ENCODE measurements at regions not wholly inside any gene's neighbourhood (a gene's known extent, or its start where the extent isn't known, plus 50 kb on each side); places are given as distances from the start of the nearest gene placed in this dataset.
A peak's percentile ranks its signal among the peaks of the same experiment; 100 is the strongest.
"Not testable (repeated sequence)": the region's sequence is repeated elsewhere in the genome, so short reads cannot be mapped to it uniquely, and the experiment has no call there.

GRCh38 chr9:78437806-78438205 is 140.9 kb downstream of the PSAT1 start:
- no peak for DNase-seq (ENCODE audit: low read depth in 1 of 2, low spot score in 1 of 2)

DNA sequence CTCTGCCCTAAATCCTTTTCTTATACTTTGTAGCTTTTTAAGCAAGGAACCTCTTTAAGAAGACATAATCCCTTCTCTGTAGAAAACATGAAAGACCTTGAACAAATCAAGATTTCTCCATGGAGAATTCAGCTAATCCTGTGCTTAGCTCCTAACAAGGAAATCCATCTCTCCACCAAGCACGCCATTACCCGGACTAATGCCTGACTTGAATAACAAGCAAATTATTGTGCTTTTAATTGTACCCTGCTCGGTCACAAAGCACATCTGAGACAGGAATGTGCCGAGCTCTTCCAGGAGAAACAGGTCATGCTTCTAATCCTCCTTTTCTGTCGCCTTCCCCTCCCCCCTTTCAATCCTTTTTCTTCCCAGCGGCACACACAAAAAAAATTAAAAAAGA is 141.3 kb downstream of the PSAT1 start:
- no peak for DNase-seq (ENCODE audit: low read depth in 1 of 2, low spot score in 1 of 2)

- DNase-seq (ENCODE audit: low read depth in 1 of 2, low spot score in 1 of 2) = no peak
Observed at GRCh38 chr9:78438780-78439179, 141.9 kb downstream of the PSAT1 start.

- DNase-seq (ENCODE audit: low read depth in 1 of 2, low spot score in 1 of 2) = peak; percentile 20 to 25
Observed at GRCh38 chr9:78439190-78439865, 142.4 kb downstream of the PSAT1 start.

GRCh38 chr9:78439866-78440830 is 143.2 kb downstream of the PSAT1 start:
- DNase-seq (ENCODE audit: low read depth in 1 of 2, low spot score in 1 of 2) = no peak

DNA sequence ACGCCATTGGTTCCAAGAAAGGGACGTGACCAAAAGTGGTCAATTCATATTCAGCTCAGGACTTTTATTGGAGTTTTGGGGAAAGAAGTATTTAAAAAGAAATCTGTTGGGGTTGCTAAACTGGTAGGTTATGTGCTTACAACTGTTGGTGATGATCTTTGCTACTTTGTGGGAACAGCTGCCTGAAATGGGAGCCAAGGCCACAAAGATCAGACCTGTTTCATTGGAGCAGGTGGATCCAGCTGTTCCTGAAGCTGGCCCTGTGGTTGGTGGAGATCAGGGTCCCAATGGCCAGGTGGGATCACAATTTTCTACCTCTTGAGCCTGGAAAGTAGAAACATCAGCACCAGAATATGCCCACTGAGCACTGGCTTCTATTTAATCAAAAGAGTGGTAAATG is 144.5 kb downstream of the PSAT1 start:
- no peak for DNase-seq (ENCODE audit: low read depth in 1 of 2, low spot score in 1 of 2)

GRCh38 chr9:78441822-78442431 is 145.0 kb downstream of the PSAT1 start:
- no peak for DNase-seq (ENCODE audit: low read depth in 1 of 2, low spot score in 1 of 2)

- DNase-seq (ENCODE audit: low read depth in 1 of 2, low spot score in 1 of 2) = not testable (repeated sequence)
Observed at GRCh38 chr9:78442577-78442976, 145.7 kb downstream of the PSAT1 start.

- DNase-seq (ENCODE audit: low read depth in 1 of 2, low spot score in 1 of 2) = no peak
Observed at GRCh38 chr9:78443946-78444345, 147.0 kb downstream of the PSAT1 start.

- DNase-seq (ENCODE audit: low read depth in 1 of 2, low spot score in 1 of 2) = no peak
Observed at GRCh38 chr9:78448960-78449673, 152.2 kb downstream of the PSAT1 start.

DNA sequence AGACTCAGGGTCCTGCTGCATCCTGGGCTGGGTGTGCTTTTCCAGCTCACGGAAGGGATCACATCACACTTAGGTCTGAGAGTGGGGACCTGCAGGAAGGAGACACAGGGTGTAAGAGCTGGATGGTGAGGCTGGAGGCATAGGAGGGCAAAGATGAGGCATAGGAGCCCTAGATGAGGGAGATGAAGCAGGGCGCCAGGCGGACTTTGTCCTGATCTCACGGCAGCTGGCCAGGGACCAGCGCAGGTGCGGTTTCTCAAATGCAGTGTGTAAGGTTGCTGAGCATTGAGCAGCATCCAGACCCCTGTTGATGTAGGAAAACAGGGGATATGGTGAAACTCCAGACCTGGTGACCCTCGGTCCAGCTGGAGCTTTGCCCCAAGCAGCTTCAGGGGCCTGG is 156.5 kb downstream of the PSAT1 start:
- no peak for DNase-seq (ENCODE audit: low read depth in 1 of 2, low spot score in 1 of 2)

GRCh38 chr9:78462611-78463010 is 165.7 kb downstream of the PSAT1 start:
- DNase-seq (ENCODE audit: low read depth in 1 of 2, low spot score in 1 of 2) = no peak

- no peak for DNase-seq (ENCODE audit: low read depth in 1 of 2, low spot score in 1 of 2)
Observed at GRCh38 chr9:78463750-78464149, 166.8 kb downstream of the PSAT1 start.

- DNase-seq (ENCODE audit: low read depth in 1 of 2, low spot score in 1 of 2) = no peak
Observed at GRCh38 chr9:78468231-78468630, 171.3 kb downstream of the PSAT1 start.

GRCh38 chr9:78468974-78469576 is 172.2 kb downstream of the PSAT1 start:
- no peak for DNase-seq (ENCODE audit: low read depth in 1 of 2, low spot score in 1 of 2)

- no peak for DNase-seq (ENCODE audit: low read depth in 1 of 2, low spot score in 1 of 2)
Observed at GRCh38 chr9:78470216-78470615, 173.3 kb downstream of the PSAT1 start.

DNA sequence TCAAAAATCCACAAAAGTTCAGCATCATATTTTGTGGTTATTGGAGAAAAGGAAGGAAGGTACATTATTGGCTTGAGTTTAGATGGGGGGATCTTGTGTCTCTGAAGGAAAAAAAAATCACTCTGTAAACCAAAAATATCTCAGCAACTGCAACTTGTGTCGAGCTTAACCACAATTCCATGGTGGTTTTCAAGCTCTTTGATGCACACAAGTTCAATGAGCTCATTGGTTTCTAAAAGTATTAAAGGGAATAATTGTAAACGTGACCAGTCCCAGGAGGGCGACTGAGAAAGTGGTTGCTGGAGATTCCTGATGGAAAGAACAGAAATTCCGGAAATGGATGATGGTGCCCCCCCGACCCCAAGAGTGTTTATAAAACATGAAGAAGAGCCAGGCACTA is 173.8 kb downstream of the PSAT1 start:
- no peak for DNase-seq (ENCODE audit: low read depth in 1 of 2, low spot score in 1 of 2)

DNA sequence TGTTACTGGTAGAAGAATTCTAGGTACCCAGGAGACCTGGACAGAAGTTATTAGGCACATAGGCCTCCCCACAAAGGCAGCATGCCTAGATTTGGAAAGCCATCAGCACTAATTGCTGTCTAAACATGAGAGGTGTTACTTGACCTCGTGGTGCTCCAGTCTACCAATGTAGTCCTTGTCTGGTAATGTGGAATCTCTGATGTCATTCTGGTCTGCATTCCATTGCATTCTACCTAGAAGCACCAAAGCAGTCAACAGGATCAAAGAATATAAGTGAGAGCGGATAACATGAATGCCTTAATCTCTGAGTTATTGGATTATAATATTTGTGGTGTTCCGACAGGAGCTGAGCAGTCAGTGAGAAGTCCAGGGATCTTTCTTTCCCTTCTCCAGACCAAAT is 175.2 kb downstream of the PSAT1 start:
- DNase-seq (ENCODE audit: low read depth in 1 of 2, low spot score in 1 of 2) = no peak

GRCh38 chr9:78479441-78479840 is 182.5 kb downstream of the PSAT1 start:
- no peak for DNase-seq (ENCODE audit: low read depth in 1 of 2, low spot score in 1 of 2)

GRCh38 chr9:78486661-78487060 is 189.7 kb downstream of the PSAT1 start:
- DNase-seq (ENCODE audit: low read depth in 1 of 2, low spot score in 1 of 2) = no peak

DNA sequence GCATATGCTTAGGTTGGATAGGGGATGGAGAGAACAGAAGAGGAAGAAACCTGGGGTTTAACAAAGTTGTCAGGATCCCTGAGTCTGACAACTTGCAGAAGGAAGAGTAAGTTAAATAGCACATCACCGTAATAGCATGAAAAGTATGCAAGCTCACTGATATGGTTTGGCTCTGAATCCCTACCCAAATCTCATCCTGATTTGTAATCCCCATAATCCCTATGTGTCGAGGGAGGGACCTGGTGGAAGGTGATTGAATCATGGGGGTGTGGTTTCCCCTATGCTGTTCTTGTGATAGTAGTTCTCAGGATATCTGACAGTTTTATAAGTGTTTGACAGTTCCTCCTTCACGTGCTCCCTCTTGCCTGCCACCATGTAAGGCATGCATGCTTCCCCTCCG is 193.3 kb downstream of the PSAT1 start:
- no peak for DNase-seq (ENCODE audit: low read depth in 1 of 2, low spot score in 1 of 2)

Measured in activated T-helper 1 cell treated with anti-CD3 and anti-CD28 coated beads, Interleukin-2, amount 50 U/mL, for 16 hours (primary cell).